Spinal cord (tissue), 9 donors: ENCODE measurements at regions not wholly inside any gene's neighbourhood (a gene's known extent, or its start where the extent isn't known, plus 50 kb on each side); places are given as distances from the start of the nearest gene placed in this dataset.
A peak's percentile ranks its signal among the peaks of the same experiment; 100 is the strongest.

Experiments
- DNase-seq, 6 donors: peaks; one replicate each; pipeline versions ENCODE4 v3.0.0 to v3.0.0-alpha.2; 2013 to 2015; ENCODE audit warnings: low spot score in 6 of 6, low read depth in 4 of 6
- H3K27ac ChIP-seq: one replicate; pipeline ENCODE4 v1.5.1; 2013; ENCODE audit warnings: low read depth, low read length, control low read depth
- H3K27me3 ChIP-seq: one replicate; pipeline ENCODE4 v1.6.1; 2013; ENCODE audit warnings: low read length; ENCODE audit not compliant: control insufficient read depth, insufficient read depth
- H3K36me3 ChIP-seq: one replicate; pipeline ENCODE4 v1.6.1; 2013; ENCODE audit warnings: low read length; ENCODE audit not compliant: control insufficient read depth, insufficient read depth
- H3K4me1 ChIP-seq: one replicate; pipeline ENCODE4 v1.6.1; 2013; ENCODE audit warnings: low read length; ENCODE audit not compliant: control insufficient read depth, insufficient read depth
- H3K4me3 ChIP-seq: one replicate; pipeline ENCODE4 v1.5.1; 2013; ENCODE audit warnings: low read depth, low read length, control low read depth
- H3K9me3 ChIP-seq: one replicate; pipeline ENCODE4 v1.6.1; 2013; ENCODE audit warnings: low read length; ENCODE audit not compliant: control insufficient read depth, insufficient read depth
- WGBS: methylation state at CpG from one replicate; pipeline ENCODE4 v1.1.5; 2013; ENCODE audit warnings: missing lambda C conversion rate; ENCODE audit not compliant: insufficient coverage; 5-methylcytosine and 5-hydroxymethylcytosine counted together
- donor health status: healthy.

GRCh38 chr11:95717314-95717713 is 72.3 kb downstream of the FAM76B start:
- no CpG with 5 or more reads among the region's 1 CpG for WGBS
- no peak overlapping the region for H3K27ac ChIP-seq

GRCh38 chr11:95716266-95716665 is 73.3 kb downstream of the FAM76B start:
- DNase-seq: no peak
- H3K27me3 ChIP-seq: no peaks in the 10 kb centered on the region
- no peaks in the 10 kb centered on the region for H3K36me3 ChIP-seq
- no peak overlapping the region for H3K27ac ChIP-seq
- WGBS: 36% methylated on average over 1 of the region's 3 CpGs
- no peak overlapping the region for H3K4me3 ChIP-seq
- no peaks in the 10 kb centered on the region for H3K9me3 ChIP-seq
- no peaks in the 10 kb centered on the region for H3K4me1 ChIP-seq

More at GRCh38 chr11:95717314-95717713, 72.3 kb downstream of the FAM76B start:
- H3K9me3 ChIP-seq: no peaks in the 10 kb centered on the region
- H3K4me3 ChIP-seq: no peak overlapping the region
- H3K36me3 ChIP-seq: no peaks in the 10 kb centered on the region
- DNase-seq: no peak
- H3K27me3 ChIP-seq: no peaks in the 10 kb centered on the region
- no peaks in the 10 kb centered on the region for H3K4me1 ChIP-seq

DNA sequence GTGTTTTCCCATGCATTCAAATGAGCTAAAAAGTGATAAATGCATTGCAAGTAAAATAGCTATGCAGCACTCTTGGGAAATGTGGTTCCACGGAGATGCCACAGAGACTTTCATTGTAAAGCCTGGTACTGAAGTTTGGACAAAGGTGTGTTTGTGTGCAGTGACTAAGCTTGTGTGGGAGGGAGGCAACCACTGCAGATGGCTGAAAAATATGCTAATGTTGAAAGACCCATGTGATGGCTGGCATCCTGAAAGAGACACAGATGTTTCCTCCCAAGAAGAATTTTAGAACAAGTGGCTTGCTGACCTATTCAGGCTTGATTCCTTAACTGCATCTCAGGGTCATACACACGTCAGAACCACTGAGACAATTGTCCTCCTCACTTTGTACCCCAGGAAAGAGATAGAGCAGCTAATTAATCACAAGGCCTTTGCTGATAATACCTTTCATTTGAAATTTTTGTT is 73.8 kb downstream of the FAM76B start:
- peak in 2 of 6 donors; percentile 44 to 69 for DNase-seq
- Histone ChIP-seq H3K4me1 (no peaks in the 10 kb centered on the region), H3K9me3 (no peaks in the 10 kb centered on the region), H3K36me3 (no peaks in the 10 kb centered on the region), H3K27me3 (no peaks in the 10 kb centered on the region), H3K4me3 (no peak overlapping the region), H3K27ac (no peak overlapping the region)
- 21% methylated on average over 1 of the region's 2 CpGs for WGBS

DNA sequence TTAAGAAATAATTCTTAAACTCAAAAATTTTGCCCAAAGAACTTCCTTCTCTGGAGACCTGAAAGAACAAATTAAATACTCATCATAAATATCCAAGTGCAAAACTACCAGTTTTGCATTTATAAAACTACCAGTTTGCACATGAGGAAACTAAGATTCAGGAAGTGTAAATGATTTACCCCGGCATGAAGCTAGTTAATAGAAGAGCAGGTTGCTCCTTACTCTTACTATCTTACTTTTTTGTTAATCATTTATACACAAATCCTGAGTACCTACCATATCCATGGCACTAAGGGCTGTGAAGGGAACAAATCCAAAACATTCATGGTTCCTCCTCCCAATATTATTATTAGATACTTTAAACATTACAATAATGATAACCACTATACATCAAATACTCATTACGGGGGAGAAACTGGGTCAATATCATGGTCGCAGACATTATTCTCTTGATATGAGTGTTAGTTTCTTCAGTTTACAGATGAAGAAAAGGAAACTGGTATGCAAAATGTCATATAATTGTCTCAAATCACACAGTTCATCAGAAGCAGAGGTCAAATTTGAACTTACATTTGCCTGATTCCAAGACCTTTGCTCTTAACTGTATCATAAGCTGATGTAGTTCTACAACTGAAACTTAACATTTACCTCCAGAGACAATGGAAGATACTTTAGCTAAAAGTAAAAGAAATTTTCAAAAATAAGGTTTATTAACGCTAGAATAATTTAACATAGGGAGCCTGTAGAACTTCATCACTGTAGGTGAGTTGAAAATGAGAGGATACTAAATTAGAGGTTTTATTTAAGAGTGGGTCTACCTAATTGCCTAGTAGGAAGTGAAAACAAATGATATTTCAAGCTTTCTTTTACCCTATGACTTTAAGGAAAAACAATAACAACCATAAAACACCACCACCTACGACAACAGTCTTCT is 74.5 kb downstream of the FAM76B start:
- no peaks in the 10 kb centered on the region for H3K9me3 ChIP-seq
- DNase-seq: no peak
- no peak overlapping the region for H3K27ac ChIP-seq
- no peaks in the 10 kb centered on the region for H3K4me1 ChIP-seq
- no peaks in the 10 kb centered on the region for H3K36me3 ChIP-seq
- H3K27me3 ChIP-seq: no peaks in the 10 kb centered on the region
- H3K4me3 ChIP-seq: no peak overlapping the region
- no CpG with 5 or more reads among the region's 5 CpGs for WGBS

GRCh38 chr11:95713428-95713827 is 76.2 kb downstream of the FAM76B start:
- WGBS: no CpG with 5 or more reads among the region's 3 CpGs
- Histone ChIP-seq H3K36me3 (no peaks in the 10 kb centered on the region), H3K4me3 (no peak overlapping the region), H3K9me3 (no peaks in the 10 kb centered on the region), H3K4me1 (no peaks in the 10 kb centered on the region), H3K27me3 (no peaks in the 10 kb centered on the region), H3K27ac (no peak overlapping the region)
- no peak for DNase-seq

DNA sequence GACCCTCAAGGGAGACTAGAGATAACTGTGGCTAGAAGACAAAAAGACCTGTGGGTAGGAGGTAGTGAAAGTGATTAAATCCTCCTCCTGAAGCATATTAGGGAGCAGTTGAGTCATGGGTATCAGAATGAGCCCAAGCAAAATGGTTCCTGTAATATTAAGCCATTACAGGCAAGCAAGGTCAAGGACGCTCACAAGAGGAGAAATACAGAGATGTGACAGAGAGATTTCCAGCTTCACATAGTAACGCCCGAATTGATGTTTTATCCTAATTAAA is 77.7 kb downstream of the FAM76B start:
- Histone ChIP-seq H3K4me3 (no peak overlapping the region), H3K27me3 (no peaks in the 10 kb centered on the region), H3K9me3 (no peaks in the 10 kb centered on the region), H3K27ac (no peak overlapping the region), H3K36me3 (no peaks in the 10 kb centered on the region), H3K4me1 (no peaks in the 10 kb centered on the region)
- WGBS: no CpG with 5 or more reads among the region's 3 CpGs
- DNase-seq: no peak

GRCh38 chr11:95711162-95711944 is 78.2 kb downstream of the FAM76B start:
- Histone ChIP-seq H3K27me3 (no peaks in the 10 kb centered on the region), H3K4me1 (no peaks in the 10 kb centered on the region), H3K4me3 (no peak overlapping the region), H3K27ac (no peak overlapping the region), H3K36me3 (no peaks in the 10 kb centered on the region), H3K9me3 (no peaks in the 10 kb centered on the region)
- 68% methylated on average over 3 of the region's 7 CpGs for WGBS
- peak in 1 of 6 donors; percentile 24 for DNase-seq

DNA sequence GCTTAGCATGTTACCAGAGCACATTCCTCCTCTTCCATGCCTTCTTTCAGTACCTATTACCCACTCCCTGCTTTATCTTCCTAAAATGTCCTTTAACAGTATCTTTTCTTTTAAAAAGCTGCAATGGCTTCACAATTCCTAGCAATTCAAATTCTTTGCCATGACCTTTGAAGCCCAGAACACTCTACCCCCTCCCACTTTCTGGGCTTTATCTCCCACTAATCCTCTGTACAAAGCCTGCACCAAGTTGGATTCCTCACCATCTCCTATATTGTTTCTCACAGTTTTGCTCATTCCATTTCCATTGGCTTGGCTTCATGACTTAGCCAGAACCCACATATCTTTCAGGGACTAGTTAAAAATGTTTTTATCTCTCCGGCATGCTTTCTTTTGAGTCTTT is 80.9 kb downstream of the FAM76B start:
- no peak overlapping the region for H3K4me3 ChIP-seq
- no CpG with 5 or more reads among the region's 1 CpG for WGBS
- no peaks in the 10 kb centered on the region for H3K4me1 ChIP-seq
- DNase-seq: no peak
- no peaks in the 10 kb centered on the region for H3K36me3 ChIP-seq
- no peaks in the 10 kb centered on the region for H3K9me3 ChIP-seq
- H3K27ac ChIP-seq: no peak overlapping the region
- H3K27me3 ChIP-seq: no peaks in the 10 kb centered on the region

GRCh38 chr11:95706974-95707387 is 82.6 kb downstream of the FAM76B start:
- Histone ChIP-seq H3K27ac (no peak overlapping the region), H3K27me3 (no peaks in the 10 kb centered on the region), H3K4me1 (no peaks in the 10 kb centered on the region), H3K9me3 (no peaks in the 10 kb centered on the region), H3K36me3 (no peaks in the 10 kb centered on the region), H3K4me3 (no peak overlapping the region)
- WGBS: 80% methylated on average over 4 of the region's 7 CpGs
- DNase-seq: no peak
